NCI-H1417 (cell line): ENCODE measurements at regions not wholly inside any gene's neighbourhood (a gene's known extent, or its start where the extent isn't known, plus 50 kb on each side); places are given as distances from the start of the nearest gene placed in this dataset.

ENCODE experiments used
- DNase-seq, 3 experiments: peaks; one replicate each; lab custom pipeline; 2025; lab: John Stamatoyannopoulos, UW

GRCh38 chr6:169165561-169166300 is 87.9 kb downstream of the THBS2 start:
- DNase-seq = no peak

GRCh38 chr6:169164986-169165385 is 88.7 kb downstream of the THBS2 start:
- no peak for DNase-seq

- no peak for DNase-seq
These were observed 89.2 kb downstream of the THBS2 start for GRCh38 chr6:169164451-169164850.

- no peak for DNase-seq
These were observed 90.2 kb downstream of the THBS2 start for GRCh38 chr6:169163411-169163901.

- no peak for DNase-seq
These were observed 90.8 kb downstream of the THBS2 start for GRCh38 chr6:169162752-169163407.

- DNase-seq = no peak
These were observed 91.4 kb downstream of the THBS2 start for GRCh38 chr6:169162249-169162648.

GRCh38 chr6:169161572-169162167 is 92.0 kb downstream of the THBS2 start:
- no peak for DNase-seq

GRCh38 chr6:169160855-169161560 is 92.6 kb downstream of the THBS2 start:
- DNase-seq = no peak

- DNase-seq = no peak
These were observed 93.4 kb downstream of the THBS2 start for GRCh38 chr6:169160091-169160854.

GRCh38 chr6:169159331-169159730 is 94.3 kb downstream of the THBS2 start:
- DNase-seq = no peak

GRCh38 chr6:169158691-169159090 is 95.0 kb downstream of the THBS2 start:
- no peak for DNase-seq

- DNase-seq = no peak
These were observed 95.5 kb downstream of the THBS2 start for GRCh38 chr6:169158174-169158573.

- no peak for DNase-seq
These were observed 96.2 kb downstream of the THBS2 start for GRCh38 chr6:169157197-169158148.

- no peak for DNase-seq
These were observed 96.9 kb downstream of the THBS2 start for GRCh38 chr6:169156793-169157147.

- DNase-seq = no peak
These were observed 97.4 kb downstream of the THBS2 start for GRCh38 chr6:169156108-169156792.

GRCh38 chr6:169155481-169155880 is 98.2 kb downstream of the THBS2 start:
- no peak for DNase-seq

- no peak for DNase-seq
These were observed 100.2 kb downstream of the THBS2 start for GRCh38 chr6:169153401-169153800.

GRCh38 chr6:169146521-169146920 is 107.1 kb downstream of the THBS2 start:
- no peak for DNase-seq

GRCh38 chr6:169145991-169146501 is 107.6 kb downstream of the THBS2 start:
- no peak for DNase-seq

- DNase-seq = no peak
These were observed 108.2 kb downstream of the THBS2 start for GRCh38 chr6:169145496-169145895.
